ENCODE measurements at regions not wholly inside any gene's neighbourhood (a gene's known extent, or its start where the extent isn't known, plus 50 kb on each side); places are given as distances from the start of the nearest gene placed in this dataset.

DNA sequence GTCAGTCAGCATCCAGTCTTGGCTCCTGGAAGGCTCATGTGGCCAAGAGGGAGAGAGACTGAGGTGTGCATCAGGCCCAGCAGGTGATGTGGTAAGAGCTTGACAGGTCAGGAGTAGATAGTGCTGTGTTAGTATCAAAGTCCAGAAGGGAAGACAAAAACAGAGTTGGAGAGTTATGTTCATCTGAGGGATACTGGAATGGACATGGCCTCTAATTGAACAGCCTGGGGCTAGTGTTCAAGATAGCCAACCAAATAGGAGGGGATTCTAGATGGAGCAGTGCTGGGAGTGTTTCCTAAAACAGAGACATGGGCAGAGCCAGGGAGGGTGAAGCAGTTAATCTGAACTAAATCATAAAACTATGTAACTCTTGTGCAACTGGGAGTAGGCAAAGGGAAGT lies 120.7 kb upstream of the MARK1 start:
- TF ChIP-seq POLR2A (IDR thresholded peaks at IDR 0.05) = no peak
- TF ChIP-seq, protein P1, sequence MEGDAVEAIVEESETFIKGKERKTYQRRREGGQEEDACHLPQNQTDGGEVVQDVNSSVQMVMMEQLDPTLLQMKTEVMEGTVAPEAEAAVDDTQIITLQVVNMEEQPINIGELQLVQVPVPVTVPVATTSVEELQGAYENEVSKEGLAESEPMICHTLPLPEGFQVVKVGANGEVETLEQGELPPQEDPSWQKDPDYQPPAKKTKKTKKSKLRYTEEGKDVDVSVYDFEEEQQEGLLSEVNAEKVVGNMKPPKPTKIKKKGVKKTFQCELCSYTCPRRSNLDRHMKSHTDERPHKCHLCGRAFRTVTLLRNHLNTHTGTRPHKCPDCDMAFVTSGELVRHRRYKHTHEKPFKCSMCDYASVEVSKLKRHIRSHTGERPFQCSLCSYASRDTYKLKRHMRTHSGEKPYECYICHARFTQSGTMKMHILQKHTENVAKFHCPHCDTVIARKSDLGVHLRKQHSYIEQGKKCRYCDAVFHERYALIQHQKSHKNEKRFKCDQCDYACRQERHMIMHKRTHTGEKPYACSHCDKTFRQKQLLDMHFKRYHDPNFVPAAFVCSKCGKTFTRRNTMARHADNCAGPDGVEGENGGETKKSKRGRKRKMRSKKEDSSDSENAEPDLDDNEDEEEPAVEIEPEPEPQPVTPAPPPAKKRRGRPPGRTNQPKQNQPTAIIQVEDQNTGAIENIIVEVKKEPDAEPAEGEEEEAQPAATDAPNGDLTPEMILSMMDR (IDR thresholded peaks at IDR 0.05 in 4 of 5, conservative IDR thresholded peaks at IDR 0.05 in 1 of 5) = no peak

Data from gastrocnemius medialis (tissue), 4 donors.